ENCODE measurements at regions not wholly inside any gene's neighbourhood (a gene's known extent, or its start where the extent isn't known, plus 50 kb on each side); places are given as distances from the start of the nearest gene placed in this dataset.
A peak's percentile ranks its signal among the peaks of the same experiment; 100 is the strongest.
"Not testable (repeated sequence)": the region's sequence is repeated elsewhere in the genome, so short reads cannot be mapped to it uniquely, and the experiment has no call there.

DNA sequence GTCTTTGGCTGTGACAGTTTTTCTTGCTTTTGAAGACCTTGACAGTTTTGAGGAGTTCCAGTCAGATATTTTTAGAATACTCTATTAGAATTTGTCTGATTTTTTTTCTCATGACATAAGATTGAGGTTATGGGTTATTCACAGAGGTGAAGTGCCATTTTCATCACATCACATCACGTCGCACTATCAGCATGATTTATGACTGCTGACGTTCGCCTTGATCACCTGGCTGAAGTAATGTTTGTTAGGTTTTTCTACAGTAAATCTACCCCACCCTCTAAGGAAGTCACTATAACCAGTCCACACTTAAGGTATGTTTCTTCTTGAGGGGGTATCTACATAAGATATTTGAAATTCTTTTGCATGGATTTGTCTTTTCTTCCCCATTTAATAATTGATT is 169.7 kb downstream of the NDFIP2 start:
- DNase-seq = no peak

DNA sequence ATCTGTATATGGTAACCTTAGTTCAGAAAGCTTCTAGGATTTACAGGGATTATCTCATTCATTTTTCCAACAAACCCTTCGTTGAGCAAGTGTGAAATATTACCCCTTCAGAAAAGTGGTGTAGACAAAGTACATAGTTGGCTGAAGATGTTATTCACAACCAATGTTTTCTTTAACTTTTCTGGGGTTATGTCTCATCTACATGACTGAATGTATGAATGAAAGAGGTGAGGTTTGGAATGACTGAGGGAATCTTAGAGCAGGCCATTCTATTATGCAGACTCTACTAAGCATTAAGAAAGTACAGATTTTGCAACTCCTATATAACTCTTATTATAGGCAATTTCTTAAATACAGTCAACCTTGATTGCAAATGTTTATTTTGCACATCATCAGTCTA is 167.2 kb downstream of the NDFIP2 start:
- DNase-seq = no peak

DNA sequence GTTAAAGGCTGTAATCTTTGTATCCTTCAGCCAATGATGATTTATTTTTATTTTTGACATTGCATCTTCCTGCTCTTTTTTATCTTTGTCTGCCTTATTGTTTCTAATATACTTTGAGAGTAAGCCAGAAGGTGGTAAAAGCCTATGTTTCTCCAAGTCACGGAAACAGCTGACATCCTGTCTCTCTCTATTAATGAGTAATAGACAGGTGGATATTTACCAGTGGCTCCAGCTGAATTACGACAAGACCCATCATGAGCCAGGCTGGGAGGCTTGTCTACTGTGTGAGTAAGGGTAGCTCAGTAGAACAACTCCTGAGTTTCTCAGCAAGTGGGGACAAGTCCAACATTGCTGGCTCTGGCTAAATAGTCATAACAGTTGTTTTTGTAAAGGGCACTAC is 166.6 kb downstream of the NDFIP2 start:
- DNase-seq = no peak

GRCh38 chr13:79646880-79647279 is 165.9 kb downstream of the NDFIP2 start:
- no peak for DNase-seq

DNA sequence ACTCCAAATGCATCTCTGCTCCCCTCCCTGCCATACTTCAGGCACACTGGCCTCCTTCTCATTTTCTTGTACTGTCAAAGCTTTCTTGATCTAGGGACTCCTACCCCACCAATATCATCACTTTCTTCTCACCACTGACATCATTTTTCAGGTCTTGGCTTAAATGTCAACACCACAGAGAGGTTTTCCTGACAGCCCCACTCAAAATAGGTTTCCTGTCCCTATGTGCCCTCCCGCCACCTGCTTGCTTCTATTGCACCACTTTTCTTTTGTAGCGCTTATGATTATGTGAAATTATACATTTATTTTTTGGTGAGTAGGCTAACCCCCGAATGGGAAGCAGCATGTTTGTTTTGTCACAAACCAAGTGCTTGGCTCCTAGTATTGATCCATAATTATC is 164.6 kb downstream of the NDFIP2 start:
- DNase-seq = no peak

- no peak for DNase-seq
Measured at GRCh38 chr13:79642596-79642995, 161.6 kb downstream of the NDFIP2 start.

DNA sequence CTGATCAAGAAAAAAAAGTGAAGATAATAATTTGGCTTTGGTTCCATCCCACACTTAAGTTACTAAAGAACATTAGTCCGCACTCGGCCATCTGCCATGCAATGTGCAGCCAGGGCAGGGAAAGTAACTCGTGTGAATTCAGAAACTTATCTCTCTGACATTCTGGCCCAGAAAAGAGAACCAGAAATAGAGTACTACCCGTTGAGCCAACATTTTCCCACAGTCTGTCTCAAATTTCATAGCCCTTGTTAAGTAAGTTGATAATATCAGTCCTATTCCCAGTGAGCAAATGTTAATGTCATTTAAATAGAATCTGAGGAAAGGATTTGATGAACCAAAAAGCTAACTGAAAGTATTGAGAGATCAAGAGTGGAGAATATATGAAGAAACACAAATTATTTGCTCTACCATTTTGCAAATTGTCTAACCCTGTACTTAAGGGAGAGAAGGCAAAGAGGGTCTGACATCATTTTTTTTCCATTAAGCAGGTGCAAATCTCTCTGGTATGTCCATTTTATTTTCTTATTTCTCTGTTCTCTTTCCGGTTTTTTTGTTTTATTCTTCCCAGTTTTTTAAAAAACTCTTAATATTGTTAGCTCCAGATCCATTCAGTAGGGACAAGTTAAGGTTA is 156.3 kb downstream of the NDFIP2 start:
- DNase-seq = no peak

GRCh38 chr13:79631051-79631659 is 150.2 kb downstream of the NDFIP2 start:
- peak; percentile 66 for DNase-seq

GRCh38 chr13:79628463-79628862 is 147.5 kb downstream of the NDFIP2 start:
- no peak for DNase-seq

DNA sequence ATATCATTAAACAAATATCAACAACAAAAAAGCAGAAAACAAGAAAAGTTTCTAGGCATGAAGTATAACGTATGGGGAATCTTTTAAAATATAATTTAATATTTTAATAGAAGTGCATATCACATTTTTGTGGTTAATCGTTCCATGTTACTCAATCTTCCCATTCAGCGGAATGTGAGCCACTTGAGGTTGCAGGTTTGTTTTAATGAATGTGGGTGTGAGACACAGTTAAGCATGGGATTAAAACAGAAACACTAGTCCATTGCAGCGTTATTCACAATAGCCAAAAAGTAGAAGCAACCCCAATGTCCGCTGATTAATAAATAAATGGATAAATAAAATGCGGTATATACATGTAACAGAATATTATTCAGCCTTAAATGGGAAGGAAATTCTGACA is 146.0 kb downstream of the NDFIP2 start:
- no peak for DNase-seq

DNA sequence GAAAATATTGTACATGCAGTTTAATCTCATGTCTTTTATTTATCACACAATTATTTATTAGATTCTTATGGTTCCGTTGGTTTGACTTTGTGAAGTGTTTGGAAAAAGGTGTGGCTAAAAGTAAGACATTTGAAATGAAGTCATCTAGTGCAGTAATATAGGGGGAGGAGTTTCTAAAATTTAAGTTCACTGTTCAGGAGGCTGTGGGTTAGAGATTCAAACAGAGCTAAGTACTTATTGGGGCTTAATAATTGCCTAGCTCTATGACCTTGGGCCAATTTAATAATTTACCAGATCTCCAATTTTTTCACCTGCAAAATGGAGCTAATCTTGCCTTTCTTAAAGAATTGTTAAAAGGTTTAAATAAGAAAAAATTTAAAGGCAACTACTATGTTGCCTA is 144.6 kb downstream of the NDFIP2 start:
- DNase-seq = no peak

- no peak for DNase-seq
Measured at GRCh38 chr13:79621902-79622301, 140.9 kb downstream of the NDFIP2 start.

GRCh38 chr13:79621449-79621848 is 140.5 kb downstream of the NDFIP2 start:
- DNase-seq = no peak

DNA sequence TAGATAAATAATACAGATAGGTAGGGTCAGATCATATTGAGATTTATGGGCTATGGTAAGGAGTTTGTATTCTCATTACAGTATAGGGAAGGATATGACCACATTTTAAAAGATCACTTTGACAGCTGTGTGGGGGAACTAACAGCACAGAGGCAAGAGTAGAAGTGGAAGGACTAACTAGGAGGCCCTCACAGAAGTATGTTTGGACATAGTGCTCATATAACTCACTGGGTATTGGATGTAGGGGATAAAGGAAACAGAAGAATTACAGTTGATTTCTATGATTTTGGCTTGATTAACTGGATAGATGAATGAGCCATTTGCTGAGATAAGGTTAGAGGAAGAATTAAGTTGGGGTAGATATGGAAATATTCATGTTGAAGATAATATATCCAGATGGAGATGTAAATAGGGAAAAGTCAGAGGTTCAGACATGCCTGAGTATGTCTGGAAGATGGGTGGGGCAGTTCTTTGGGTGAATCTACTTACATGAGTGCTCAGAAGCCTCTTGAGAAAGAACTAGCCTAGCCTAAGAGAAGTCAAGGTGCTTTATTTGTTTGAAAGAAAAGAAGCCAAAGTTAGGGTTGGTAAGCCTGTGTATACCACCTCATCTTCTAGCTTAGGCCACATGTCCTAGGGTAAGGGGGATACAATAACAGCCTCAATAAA is 133.4 kb downstream of the NDFIP2 start:
- no peak for DNase-seq

- no peak for DNase-seq
Measured at GRCh38 chr13:79612604-79613003, 131.6 kb downstream of the NDFIP2 start.

- not testable (repeated sequence) for DNase-seq
Measured at GRCh38 chr13:79607895-79608294, 126.9 kb downstream of the NDFIP2 start.

Measured in fibroblast of skin of back (primary cell).